NCI-H2029 treated with DMSO at 0.1 percent for 48 hours (cell line): ENCODE measurements at regions not wholly inside any gene's neighbourhood (a gene's known extent, or its start where the extent isn't known, plus 50 kb on each side); places are given as distances from the start of the nearest gene placed in this dataset.

Experiments used
- DNase-seq: peaks from one replicate; lab custom pipeline; 2025; lab: John Stamatoyannopoulos, UW

DNA sequence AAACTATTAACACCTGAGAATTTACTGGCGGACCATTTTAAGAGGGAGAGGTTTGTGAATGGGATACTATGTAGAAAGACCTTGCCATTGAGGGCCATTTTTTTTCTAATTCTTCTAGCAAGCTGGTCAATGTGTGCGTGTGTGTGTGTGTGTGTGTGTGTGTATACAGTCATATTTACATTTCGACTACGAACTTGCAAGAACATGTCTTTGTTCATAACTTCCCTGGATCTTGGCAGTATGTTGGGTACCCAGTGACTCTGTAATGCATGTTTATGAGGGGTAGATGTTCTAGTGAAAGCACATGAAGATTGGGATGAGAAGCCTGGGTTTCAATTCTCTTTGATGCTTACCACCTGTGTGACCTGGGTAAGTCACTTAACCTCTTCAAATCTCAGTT, 133.6 kb downstream of the UBE2E3 start:
- DNase-seq: no peak

GRCh38 chr2:181116261-181116660, 135.9 kb downstream of the UBE2E3 start:
- no peak for DNase-seq

DNA sequence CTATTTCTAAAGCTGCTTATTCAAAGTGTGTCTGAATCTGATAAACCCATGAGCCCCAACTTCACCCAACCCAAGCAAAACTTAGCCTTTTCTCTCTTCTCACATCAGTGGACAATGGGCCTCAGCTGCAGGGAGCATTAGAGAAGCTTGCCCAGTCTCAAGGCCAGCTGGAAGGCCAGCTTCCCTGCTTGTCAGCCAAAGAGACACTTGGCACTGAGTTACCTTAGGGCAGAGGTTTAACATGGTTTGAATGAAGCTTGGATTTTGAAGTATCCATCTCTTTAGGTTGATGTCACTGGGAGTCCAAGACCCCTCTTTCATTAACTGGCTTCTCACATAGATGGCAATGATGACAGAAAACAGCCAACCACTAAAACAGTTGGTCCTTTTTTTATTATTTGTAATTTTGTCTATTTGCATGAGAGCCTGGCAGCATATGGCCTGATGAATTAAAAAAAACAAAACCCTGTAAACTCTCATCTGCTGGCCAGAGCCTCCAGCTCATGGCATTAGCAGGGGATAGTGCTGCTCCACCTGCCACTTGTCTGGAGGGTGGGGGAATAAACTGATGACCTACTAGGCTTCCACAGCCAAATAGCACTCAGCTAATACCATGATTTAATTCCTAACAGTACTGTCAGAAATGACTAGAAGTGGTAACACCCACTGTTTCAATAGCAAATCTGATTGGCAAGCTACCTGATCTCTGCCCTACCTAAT, 137.0 kb downstream of the UBE2E3 start:
- no peak for DNase-seq

DNA sequence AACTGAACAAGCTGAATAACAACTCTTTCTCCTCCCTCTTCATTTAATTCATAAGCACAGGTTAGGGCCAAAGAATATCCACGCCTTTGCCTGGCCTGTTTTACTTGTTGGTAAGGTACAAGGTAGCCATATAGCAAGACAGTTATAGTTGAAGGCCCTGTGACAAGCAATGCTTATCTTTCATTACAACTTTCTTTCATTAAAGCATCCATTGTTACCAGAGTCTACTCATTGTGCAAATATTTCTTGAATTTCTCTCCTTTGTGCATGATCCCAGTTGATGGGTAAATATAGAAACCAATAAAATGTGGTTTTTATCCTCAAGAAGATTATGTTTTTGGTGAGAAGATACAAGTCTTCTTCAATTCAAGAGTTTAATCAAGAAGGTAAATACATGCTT, 140.2 kb downstream of the UBE2E3 start:
- no peak for DNase-seq

GRCh38 chr2:181121996-181122395, 141.6 kb downstream of the UBE2E3 start:
- no peak for DNase-seq

DNA sequence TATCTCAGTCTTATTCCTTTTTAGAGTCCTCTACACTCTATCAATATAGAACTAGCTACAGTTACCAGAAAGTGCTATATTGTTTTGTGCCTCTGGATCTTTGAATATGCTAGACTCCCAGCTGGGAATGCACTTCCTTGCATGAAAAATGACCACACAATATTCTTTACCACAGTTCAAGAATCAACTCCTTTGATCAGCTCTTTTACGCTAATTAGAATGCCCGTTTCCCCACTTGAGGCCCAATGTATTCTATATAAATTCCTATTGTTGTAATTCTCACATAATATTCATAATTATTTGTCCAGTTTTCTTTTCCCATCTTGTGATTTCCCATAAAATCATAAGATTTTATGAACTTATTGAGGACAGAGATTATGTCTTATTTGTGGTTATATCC, 142.2 kb downstream of the UBE2E3 start:
- no peak for DNase-seq

GRCh38 chr2:181123798-181124231, 143.4 kb downstream of the UBE2E3 start:
- DNase-seq: no peak

DNA sequence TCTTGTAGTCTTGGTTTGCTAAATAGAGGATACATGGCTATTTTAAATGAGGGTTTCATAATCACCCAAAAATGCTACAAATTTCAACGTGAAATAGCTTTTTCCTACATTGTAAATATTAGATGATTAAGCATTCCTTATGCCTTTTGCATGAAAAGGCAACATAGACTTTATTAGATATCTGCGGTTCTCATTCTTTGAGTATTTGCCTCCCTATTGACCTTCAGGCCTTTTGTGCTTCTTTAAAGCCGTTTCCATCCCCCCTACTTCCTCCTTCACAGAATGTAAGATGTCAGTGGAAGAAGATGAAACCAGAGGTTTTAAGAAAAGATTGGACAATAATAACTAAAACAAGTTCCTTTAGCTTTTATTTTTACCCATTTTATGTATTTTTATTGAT, 144.1 kb downstream of the UBE2E3 start:
- no peak for DNase-seq

- DNase-seq: no peak
These were observed 145.0 kb downstream of the UBE2E3 start for GRCh38 chr2:181125359-181125758.

DNA sequence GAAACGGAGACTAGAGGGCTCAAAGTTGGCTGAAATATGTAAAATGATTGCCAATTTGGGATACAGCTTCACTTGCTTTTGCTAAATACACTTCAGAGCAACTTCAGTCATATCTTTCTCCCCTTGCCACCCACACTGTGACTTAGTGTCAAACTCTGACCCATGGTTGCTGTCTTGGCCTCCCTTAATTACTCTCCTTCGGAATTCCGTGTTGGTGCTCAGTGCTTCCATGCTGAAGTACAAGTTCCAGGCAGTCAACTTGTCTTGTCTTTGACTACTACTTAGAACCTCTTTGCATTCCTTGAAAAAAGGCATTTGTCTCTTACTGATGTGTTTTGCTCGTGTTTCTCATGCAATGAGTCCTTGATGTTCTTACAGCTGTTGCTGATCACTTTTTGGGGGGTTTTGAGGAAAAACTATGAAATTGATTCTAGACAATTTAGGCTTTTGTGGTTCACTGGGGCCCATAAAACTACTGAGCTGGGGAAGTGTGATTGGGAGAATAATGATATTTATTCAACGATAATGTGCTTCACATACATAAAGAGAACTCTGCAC, 146.0 kb downstream of the UBE2E3 start:
- no peak for DNase-seq

GRCh38 chr2:181128199-181128598, 147.8 kb downstream of the UBE2E3 start:
- no peak for DNase-seq

- DNase-seq: no peak
These were observed 149.1 kb downstream of the UBE2E3 start for GRCh38 chr2:181129364-181130056.

DNA sequence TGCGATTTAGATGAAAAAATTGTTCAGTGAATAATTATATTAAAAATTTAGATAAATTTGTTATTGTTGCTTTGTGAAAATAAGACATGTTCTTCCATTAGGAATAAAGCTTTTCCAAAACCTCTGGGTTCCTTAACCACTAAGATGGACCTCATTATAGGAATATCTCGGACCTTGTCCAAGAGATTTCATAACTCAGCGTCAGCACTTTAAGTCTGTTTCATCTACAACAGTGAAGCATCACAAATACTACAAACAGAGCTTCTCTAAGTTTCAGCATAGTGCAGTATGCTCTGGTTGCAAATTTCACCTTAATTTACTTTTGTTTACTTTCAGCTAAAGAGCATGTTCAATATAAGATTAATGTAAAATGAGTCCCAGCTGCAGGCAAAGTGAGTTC, 150.3 kb downstream of the UBE2E3 start:
- no peak for DNase-seq

DNA sequence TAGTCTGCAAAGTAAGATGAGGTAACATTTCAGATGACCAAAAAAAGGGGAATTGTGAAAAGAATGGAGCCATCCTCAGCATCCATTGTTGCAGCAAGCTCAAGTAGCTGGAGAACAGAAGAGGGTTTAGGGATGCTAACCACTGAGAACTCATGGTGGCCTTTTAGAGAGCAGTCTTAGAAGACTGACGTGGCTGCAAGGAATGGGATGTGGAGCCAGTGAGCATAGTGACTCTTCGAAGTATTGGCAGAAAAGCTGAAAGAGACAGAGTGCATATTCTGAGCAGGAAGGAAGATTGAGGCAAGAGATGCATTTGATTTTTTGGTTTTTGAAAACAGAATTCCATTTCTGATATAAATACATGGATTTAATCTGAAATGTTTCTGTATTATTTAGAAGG, 151.2 kb downstream of the UBE2E3 start:
- no peak for DNase-seq

DNA sequence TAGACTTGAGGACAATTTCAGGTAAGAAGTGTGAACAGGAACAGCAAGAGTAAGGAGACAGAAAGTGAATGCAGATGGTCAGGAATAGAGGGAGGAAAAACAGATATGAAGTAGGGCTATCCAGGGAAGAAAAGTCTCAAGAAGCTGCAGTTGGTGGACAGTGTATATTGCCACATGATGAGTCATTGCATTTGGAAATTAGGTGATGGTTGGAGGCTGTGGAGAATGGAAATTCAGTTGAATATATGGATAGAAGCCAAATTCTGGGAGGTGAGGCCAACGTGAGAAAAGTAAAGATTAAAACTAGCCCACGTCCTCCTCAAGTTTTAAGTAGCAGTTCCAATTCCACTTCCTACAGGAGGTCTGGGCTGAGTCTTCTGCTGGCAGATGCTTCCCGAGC, 158.4 kb downstream of the UBE2E3 start:
- no peak for DNase-seq

GRCh38 chr2:181139831-181140230, 159.4 kb downstream of the UBE2E3 start:
- no peak for DNase-seq

- DNase-seq: no peak
These were observed 160.0 kb downstream of the UBE2E3 start for GRCh38 chr2:181140414-181140813.

- no peak for DNase-seq
These were observed 160.5 kb downstream of the UBE2E3 start for GRCh38 chr2:181140928-181141327.

- no peak for DNase-seq
These were observed 161.3 kb downstream of the UBE2E3 start for GRCh38 chr2:181141676-181142075.

DNA sequence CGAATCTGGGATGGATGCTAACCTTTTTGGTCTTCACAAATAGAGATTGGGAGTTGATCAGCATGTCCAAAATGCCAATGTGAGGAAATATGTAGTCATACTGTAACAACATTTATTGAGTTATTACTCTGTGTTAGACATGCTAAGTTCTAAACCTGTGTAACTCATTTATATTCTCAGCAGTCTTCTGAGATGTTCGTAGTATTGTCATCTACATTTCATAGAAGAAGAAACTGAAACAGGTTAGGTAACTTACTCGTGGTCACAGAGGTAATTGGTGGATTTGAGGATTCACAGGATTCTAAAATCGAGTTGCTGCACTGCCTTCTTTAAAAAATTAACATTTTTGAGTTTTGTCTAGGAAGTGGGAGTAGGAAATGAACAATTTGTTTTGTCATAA, 162.1 kb downstream of the UBE2E3 start:
- no peak for DNase-seq

- no peak for DNase-seq
These were observed 163.4 kb downstream of the UBE2E3 start for GRCh38 chr2:181143790-181144300.

DNA sequence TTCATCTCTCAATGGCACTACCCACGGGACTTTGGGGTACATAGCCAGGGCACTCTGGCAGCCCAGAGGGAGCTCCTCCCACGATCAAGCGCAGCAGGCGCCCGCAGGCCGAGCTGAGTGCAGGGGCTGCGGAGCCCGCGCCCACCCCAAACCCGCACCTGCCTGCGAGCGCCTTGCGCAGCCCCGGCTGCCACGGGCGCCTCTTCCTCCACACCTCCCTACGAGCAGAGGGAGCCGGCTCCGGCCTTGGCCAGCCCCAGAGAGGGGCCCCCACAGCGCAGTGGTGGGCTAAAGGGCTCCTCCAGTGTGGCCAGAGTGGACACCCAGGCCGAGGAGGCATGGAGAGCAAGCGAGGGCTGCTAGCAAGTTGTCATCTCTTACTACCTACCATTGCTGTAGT, 165.2 kb downstream of the UBE2E3 start:
- DNase-seq: no peak

GRCh38 chr2:181146171-181146570, 165.8 kb downstream of the UBE2E3 start:
- no peak for DNase-seq
